AG04450 (cell line): ENCODE measurements at regions not wholly inside any gene's neighbourhood (a gene's known extent, or its start where the extent isn't known, plus 50 kb on each side); places are given as distances from the start of the nearest gene placed in this dataset.

Experiments used
- CTCF ChIA-PET: fragments of 300-600, 350-600 bp; formaldehyde crosslinking; extraction: SDS; loops from one replicate; lab custom pipeline; 2022; ENCODE audit warnings: antibody characterized with exemption, inconsistent platforms; lab: Charles Lee
- POLR2A ChIA-PET: fragments of 350-600 bp; formaldehyde crosslinking; extraction: SDS; loops from one replicate; lab custom pipeline; 2021; ENCODE audit warnings: antibody characterized with exemption, inconsistent platforms; lab: Yijun Ruan, JAX
- DNase-seq: peaks from one replicate; pipeline ENCODE4 v3.0.0-alpha.2; 2011; ENCODE audit warnings: low read depth, low spot score
- H3K27ac ChIP-seq: one replicate; pipeline ENCODE4 v1.5.1; 2012; ENCODE audit warnings: low read depth, low read length, control low read depth
- H3K27me3 ChIP-seq: one replicate; pipeline ENCODE4 v1.6.0; 2012; ENCODE audit warnings: low read length; ENCODE audit not compliant: control insufficient read depth, insufficient read depth
- H3K4me3 ChIP-seq: 2 replicates; pipeline ENCODE4 v1.5.1; 2011; ENCODE audit warnings: mild to moderate bottlenecking, low read depth, low read length, control low read depth
- H3K9me3 ChIP-seq: 2 replicates; pipeline ENCODE4 v1.5.1; 2012; ENCODE audit warnings: low read length; ENCODE audit not compliant: control insufficient read depth, insufficient read depth
- TF ChIP-seq, protein P1 (sequence below): IDR thresholded peaks from 2 replicates; pipeline ENCODE4 v1.5.1; 2011; ENCODE audit warnings: low read depth, low read length, control low read depth, inconsistent platforms

DNA sequence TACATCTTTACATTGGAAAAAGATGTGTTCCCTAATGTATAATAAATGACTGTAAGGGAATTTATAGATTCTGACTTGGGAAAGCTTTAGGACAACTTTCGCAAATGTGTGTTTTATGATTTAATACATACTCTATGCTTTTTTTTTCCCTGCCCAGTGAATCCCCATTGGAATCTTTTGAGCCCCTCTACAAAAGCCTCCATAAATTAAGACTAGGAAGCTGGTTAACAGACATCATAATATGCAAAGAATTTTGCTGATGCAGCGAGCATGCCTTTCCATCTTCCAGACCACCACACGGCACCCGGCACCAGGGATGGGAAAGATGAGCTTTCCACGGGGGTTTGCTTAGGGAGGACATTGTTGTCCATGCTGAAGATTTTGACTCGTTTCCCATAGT is 156.1 kb upstream of the IVNS1ABP start:
- no peak overlapping the region for H3K27ac ChIP-seq
- H3K4me3 ChIP-seq, result no peak overlapping the region
- CTCF ChIA-PET, result no interaction called here
- DNase-seq, result no peak
- POLR2A ChIA-PET, result no interaction called here
- TF ChIP-seq, protein P1, sequence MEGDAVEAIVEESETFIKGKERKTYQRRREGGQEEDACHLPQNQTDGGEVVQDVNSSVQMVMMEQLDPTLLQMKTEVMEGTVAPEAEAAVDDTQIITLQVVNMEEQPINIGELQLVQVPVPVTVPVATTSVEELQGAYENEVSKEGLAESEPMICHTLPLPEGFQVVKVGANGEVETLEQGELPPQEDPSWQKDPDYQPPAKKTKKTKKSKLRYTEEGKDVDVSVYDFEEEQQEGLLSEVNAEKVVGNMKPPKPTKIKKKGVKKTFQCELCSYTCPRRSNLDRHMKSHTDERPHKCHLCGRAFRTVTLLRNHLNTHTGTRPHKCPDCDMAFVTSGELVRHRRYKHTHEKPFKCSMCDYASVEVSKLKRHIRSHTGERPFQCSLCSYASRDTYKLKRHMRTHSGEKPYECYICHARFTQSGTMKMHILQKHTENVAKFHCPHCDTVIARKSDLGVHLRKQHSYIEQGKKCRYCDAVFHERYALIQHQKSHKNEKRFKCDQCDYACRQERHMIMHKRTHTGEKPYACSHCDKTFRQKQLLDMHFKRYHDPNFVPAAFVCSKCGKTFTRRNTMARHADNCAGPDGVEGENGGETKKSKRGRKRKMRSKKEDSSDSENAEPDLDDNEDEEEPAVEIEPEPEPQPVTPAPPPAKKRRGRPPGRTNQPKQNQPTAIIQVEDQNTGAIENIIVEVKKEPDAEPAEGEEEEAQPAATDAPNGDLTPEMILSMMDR, result no peak
- no peaks in the 10 kb centered on the region for H3K27me3 ChIP-seq
- no peaks in the 10 kb centered on the region for H3K9me3 ChIP-seq

DNA sequence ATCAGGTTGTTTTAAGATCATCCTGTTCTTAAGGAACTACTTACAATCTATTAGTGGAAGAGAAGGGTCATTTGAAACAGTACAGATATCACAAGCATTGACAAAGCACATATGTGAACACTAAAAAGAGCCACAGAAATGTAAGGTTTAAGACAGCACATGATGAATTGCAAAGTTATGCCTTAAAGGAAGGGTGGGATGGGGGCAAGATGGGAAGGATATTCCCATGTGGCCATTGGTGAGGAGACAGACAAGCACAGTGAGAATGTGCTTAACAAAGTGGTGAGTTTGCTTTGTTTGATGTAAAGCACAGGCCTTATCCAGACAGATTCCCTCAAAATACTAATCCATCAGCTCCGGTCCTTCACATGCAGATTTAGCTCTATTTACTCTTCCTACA is 151.6 kb upstream of the IVNS1ABP start:
- no peaks in the 10 kb centered on the region for H3K9me3 ChIP-seq
- H3K27me3 ChIP-seq, result peaks cover 2% of the 10 kb centered on the region
- no peak overlapping the region for H3K4me3 ChIP-seq
- POLR2A ChIA-PET, result no interaction called here
- H3K27ac ChIP-seq, result no peak overlapping the region
- DNase-seq, result no peak
- CTCF ChIA-PET, result interaction anchor here (0.8 kb wide), 1 partner anchor 128 kb away, joined by 3 read pairs; no protein-coding TSS in a partner anchor
- TF ChIP-seq, protein P1, result no peak

DNA sequence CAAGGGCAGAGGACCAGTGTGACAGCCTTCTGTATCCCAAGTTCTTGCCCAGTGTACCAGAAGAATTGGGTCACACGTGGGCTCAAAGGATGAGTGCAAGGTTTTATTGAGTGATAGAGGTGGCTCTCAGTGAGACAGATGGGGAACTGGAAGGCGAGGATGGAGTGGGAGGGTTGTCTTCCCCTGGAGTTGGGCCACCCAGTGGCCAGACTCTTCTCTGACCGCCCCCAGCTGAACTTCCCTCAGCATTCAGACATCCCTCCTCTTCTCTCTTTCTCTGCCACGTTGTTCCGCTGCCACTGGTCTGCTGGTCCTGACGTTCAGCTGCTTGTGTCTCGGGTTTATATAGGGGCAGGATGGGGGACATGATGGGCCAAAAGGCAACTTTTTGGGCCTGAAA is 150.1 kb upstream of the IVNS1ABP start:
- POLR2A ChIA-PET, result no interaction called here

DNA sequence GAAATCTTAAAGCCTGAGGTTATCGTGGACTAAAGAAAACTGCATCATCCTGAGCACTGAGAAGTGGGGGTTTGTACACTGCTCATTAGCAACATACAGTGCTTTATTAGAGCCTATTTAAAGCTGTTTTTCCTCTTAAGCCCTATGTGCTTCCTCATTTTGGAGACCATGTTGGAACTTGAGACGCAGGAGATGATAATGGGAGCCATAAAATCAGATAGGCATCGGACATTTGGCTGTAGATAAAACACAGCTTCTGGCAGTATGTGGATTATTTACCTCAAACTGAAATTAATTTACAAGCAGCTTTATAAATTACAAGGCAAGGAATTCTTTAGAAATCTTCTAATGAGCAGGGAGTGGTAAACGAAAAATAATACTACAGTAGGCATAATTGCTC is 147.7 kb upstream of the IVNS1ABP start:
- peak overlapping the region; percentile 31 for H3K27ac ChIP-seq
- H3K27me3 ChIP-seq, result peaks cover 2% of the 10 kb centered on the region
- H3K4me3 ChIP-seq, result no peak overlapping the region
- CTCF ChIA-PET, result interaction anchor here (0.5 kb wide), 1 partner anchor 80 kb away, joined by 7 read pairs; no protein-coding TSS in a partner anchor
- TF ChIP-seq, protein P1, result no peak
- no peak for DNase-seq
- no peaks in the 10 kb centered on the region for H3K9me3 ChIP-seq
- POLR2A ChIA-PET, result no interaction called here

More for the DNA sequence above, 150.1 kb upstream of the IVNS1ABP start:
- Histone ChIP-seq H3K27me3 (peaks cover 2% of the 10 kb centered on the region), H3K9me3 (no peaks in the 10 kb centered on the region), H3K4me3 (no peak overlapping the region), H3K27ac (no peak overlapping the region)
- CTCF ChIA-PET, result no interaction called here
- TF ChIP-seq, protein P1, result no peak
- no peak for DNase-seq

DNA sequence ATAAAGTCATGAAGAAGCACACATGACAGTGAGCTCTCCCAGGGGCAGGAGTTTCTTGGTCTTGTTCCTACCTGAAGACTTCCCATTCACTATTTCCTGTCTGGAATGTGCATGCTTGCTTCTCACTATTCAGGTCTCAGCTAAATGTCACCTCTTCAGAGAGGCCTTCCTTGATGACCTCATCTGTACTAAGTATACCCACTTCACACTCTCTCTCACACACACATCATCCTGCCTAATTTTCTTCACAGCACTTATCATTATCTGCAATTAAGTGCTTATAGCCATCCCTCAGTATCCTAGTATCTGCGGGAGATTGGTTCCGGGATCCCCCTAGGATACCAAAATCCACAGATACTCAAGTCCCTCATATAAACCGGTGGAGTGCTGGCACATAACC is 146.4 kb upstream of the IVNS1ABP start:
- CTCF ChIA-PET, result interaction anchor here (0.6 kb wide), 2 partner anchors 59 to 199 kb away, joined by 3 to 5 read pairs; no protein-coding TSS in a partner anchor
- no peak for DNase-seq
- H3K27me3 ChIP-seq, result peaks cover 2% of the 10 kb centered on the region

More for the DNA sequence above, 146.4 kb upstream of the IVNS1ABP start:
- Histone ChIP-seq H3K9me3 (no peaks in the 10 kb centered on the region), H3K27ac (no peak overlapping the region), H3K4me3 (no peak overlapping the region)
- TF ChIP-seq, protein P1, result no peak
- POLR2A ChIA-PET, result no interaction called here
